Left forelimb (tissue), 1 donor: ENCODE measurements at regions not wholly inside any gene's neighbourhood (a gene's known extent, or its start where the extent isn't known, plus 50 kb on each side); places are given as distances from the start of the nearest gene placed in this dataset.

Experiments
- DNase-seq: peaks from one replicate; pipeline ENCODE4 v3.0.0-alpha.2; 2018; ENCODE audit warnings: low spot score

GRCh38 chr6:9481292-9482029 lies 933.4 kb downstream of the TFAP2A start:
- no peak for DNase-seq

DNA sequence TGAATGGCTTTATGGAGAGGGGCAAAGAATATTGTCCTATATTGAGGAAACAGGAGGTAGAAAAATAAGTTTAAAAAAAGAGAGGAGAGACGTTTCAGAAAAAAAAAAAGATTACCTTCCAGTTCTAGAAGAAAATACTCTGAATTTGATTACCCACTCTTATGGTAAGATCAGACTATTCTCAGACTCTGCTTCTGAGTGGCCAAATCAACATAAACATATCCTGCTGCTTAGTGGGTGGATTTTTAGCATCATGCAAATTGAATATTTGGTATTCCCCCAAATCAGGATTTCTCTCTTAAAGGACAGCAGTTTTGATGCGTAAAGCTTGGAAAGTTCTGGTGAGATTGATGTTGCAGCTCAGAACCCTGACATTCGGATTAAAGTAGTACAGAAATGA lies 946.6 kb downstream of the TFAP2A start:
- DNase-seq, result no peak

DNA sequence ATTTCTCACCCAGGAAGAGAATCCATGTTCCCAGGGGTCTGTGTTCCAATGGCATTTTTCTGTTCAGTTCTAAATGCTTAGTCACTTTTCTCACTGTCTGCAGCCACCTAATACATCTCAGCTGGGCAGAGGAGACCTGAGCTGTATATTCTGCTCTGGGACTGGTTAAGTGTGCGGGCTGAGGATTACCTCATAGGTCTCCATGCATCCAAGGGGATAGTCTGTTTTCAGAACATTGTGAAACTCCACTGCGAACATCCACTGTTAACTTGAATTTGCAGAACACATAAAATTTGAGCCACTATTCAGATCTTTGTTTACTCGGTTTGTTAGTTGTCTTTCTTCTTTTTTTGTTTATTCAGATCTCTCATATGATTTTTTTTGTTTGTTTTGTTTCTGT lies 947.1 kb downstream of the TFAP2A start:
- DNase-seq, result no peak

- DNase-seq, result no peak
Measured at GRCh38 chr6:9464583-9464982, 950.3 kb downstream of the TFAP2A start.

DNA sequence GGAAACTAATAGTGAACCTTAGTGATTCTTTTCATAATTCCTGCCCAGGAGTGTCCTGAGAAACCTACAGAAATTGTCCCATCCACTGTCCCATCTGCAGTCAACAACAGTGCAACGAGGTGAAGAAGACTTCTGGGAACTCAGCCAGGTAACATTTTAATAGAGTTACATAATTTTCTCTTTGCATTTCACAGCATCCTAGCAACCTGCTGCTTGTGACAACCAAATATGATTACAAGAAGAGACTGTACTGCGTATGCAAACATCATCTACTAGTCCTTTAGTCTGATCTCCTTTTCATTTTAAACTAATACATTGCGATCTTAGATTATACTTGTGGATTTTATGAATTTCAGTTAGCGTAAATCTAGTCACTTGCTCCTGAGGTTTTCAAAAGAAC lies 951.6 kb downstream of the TFAP2A start:
- DNase-seq, result no peak

- no peak for DNase-seq
Measured at GRCh38 chr6:9461188-9461587, 953.7 kb downstream of the TFAP2A start.

DNA sequence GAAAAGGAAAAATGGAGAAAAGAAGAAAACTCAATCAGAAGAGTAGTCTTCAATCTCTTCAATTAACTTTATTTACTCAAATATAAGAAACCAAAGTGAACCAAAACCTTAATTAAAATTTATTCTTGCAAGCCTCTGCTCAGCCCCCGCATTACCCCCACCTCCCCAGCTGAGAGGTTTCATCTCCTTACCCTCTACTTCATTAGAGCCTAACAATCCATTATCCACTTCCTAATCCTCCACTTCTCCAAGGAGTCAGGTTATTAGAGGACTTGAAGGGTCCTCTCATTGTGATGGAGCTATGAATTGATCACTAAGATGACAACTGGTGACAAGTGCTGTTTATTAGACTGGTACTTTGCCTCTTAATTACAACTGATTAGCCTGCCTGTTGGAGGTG lies 956.5 kb downstream of the TFAP2A start:
- DNase-seq, result no peak

DNA sequence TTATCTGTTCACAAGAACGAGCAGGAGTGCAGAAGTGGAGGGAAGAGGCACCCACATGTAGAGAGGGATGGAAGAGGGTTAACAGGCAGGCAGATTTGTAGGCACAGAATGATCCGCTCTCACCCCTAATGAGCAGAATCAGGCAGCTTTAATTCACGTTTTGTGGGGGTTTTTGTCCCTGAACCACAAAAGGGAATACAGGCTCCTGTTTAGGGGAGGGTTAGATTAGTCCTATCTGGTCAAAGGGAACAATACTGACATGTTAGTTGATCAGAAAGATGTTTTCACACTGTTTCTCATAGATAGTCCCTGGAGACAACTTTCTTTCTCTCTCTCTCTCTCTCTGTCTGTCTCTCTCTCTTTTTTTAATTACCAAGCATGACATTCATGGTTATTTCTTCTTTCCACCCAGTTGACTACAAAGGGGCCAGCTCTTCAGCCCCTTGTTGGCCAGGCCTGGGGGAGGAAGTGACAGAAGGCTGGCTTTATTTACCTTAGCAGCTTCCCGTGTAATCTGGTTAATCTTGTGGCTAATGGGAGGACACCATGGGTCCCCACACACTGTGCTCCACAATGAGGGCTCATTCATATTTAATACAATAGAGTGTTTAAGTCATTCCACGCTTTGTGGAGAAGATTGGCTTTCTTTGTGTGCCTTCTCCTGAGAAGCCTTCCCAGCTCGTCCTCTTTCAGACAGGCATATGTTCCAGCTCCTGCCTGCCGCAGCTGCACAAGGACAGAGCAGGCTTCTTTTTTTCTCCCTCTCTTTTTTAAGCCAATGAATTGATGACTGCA lies 958.8 kb downstream of the TFAP2A start:
- DNase-seq, result no peak

- DNase-seq, result no peak
Measured at GRCh38 chr6:9439621-9440330, 975.1 kb downstream of the TFAP2A start.

DNA sequence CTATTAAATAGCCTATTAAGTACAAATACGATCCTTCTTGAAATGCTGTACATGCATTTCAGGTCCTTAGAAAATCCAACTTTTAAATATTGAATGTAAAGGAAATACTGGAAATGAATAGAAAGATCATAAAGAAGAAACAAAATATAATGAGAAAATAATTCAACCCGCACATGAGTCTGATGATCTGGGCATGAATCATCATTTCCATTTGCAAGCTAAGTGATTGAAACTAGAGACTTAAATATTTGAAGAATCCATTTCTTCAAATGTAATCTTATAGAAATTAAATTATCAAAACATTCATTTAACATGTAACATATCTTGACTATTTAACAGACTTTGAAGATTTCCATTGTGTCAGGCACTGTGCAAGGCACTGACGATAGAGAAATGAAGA lies 977.0 kb downstream of the TFAP2A start:
- no peak for DNase-seq

DNA sequence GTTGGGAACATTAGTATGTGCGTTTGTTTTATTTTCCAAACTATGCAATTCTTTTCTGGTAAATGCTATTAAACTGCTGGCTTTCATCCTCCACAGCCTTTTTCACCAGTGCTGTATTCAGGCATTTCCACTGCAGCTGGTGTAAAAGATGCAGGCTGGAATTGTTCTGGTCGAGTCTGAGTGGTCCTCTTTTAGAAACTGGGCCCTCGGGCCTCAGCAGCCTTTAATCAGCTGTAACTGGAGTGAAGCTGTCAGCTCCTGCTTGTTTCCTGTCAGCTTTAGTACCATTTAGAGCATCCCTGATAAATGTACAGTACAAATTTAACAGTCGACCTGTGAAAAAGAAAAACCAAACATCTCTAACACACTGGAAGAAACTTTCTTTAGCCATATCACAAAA lies 979.6 kb downstream of the TFAP2A start:
- no peak for DNase-seq

DNA sequence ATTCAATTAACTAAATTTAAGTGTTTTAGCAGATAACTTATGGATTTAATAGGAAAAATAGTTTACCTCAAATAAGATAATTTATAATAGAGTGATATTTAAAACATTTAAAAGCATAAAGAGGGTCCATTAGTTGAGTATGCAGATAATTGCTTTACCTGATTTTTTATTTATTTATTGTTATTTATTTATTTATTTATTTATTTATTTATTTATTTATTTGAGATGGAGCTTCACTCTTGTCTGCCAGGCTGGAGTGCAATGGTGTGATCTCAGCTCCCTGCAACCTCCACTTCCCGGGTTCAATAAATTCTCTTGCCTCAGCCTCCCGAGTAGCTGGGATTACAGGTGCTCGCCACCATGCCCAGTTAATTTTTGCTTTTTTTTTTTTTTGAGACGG lies 982.9 kb downstream of the TFAP2A start:
- no peak for DNase-seq

DNA sequence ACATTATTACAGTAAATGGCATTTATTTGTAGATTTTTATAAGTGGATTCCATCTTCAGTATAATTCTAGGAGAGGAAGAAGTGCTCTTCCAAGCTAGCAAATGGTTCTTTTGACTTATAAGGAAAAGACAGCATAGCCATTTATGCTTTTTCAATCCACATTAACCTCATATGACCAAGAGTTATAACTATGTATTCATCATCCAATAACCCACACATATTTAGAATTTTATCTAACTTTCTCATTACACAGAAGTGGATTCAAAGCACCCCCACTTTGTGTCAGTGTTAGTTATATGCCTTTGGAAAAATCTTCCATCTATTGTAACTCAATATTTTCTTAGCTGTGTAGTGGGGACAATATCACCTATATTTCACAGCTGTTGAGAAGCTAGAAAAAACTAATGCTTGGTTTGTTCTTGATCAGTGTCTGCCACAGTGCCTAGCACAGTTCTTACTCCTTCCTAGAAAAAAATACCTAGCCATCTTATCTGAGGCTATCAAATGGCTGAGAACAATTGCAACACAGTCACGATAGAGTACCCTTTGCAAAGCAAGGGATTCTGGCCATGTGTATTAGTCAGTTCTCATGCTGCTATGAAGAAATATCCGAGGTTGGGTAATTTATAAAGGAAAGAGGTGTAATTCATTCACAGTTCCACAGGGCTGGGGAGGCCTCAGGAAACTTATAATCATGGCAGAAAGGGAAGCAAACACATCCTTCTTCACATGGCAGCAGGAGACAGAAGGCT lies 986.3 kb downstream of the TFAP2A start:
- no peak for DNase-seq

DNA sequence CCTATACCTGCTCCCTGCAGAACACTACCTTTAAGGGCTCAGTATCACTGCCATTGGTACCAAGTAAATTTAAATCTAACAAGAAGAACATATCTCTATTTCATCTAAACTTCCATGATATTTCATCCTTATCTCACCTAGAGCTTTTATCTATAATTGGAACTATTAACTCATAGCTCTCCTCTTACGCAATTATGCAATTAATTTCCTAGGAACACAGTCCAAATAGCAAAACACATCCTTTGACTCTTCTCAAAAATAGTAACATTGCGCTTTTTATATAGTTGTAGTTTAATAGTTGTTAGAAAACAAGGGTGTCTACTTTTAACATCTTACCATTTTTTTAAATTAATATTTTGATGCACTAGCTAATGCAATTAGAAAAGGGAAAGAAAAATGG lies 986.8 kb upstream of the SLC35B3 start:
- no peak for DNase-seq

DNA sequence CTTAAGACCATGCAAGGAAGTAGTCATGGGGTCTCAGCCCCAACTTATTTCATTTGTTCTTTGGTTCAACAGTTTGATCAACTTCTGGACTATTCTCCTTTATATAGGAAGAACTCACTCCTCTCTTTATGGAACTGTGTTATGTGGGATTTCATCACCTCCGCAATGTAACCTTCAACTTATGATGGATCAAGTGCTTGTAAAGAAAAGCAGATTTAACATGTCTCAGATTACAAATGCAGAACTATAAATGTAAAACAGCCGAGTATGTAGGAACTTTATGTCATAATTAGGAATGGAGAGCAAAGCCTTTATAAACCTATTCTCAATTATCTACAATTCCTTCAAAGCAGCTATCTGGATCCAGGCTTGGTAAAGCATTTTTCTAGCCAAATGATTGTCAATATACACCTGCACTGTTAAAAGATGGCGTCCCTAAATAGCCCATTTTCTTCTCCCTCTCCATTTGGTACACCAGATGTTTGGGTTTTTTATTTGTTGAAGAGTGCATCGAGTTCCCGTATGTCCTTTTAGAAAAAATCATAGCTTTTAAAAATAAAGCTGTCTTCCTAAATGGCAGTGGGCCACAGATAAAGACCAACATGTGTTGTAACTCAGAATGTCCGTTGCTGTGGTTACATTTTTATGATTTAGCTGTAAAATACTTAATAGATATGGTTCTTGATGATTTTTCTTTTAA lies 985.1 kb upstream of the SLC35B3 start:
- DNase-seq, result no peak

- DNase-seq, result no peak
Measured at GRCh38 chr6:9417400-9417799, 982.1 kb upstream of the SLC35B3 start.

DNA sequence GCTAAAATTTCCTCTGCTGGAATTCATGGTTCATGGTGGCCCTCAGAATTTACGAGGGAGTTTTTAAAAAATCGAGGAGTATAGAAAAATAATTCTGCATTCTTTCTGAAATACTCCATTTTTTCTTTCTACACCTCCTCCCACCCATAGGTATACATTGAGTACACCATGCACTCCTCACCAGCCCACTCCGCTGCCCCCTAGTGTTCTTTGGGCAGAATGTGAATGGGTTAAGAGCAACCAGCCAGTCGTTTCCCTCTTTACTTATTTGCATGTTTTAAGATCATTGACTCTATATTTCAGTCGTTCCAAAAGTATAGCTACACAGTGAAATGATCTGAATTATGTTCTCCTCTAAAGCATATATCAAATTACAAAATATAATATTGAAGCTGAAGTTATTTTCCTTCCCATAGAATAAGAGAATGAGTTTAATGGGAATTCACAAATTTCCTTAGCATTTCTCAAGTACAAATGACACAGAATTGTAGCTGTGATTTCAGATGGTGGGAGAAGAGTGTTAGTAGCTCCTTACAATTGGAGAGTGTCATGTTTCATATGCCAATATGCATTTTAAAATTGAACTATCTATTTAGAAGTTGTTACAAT lies 977.7 kb upstream of the SLC35B3 start:
- no peak for DNase-seq

GRCh38 chr6:9409126-9409525 lies 973.8 kb upstream of the SLC35B3 start:
- DNase-seq, result no peak

DNA sequence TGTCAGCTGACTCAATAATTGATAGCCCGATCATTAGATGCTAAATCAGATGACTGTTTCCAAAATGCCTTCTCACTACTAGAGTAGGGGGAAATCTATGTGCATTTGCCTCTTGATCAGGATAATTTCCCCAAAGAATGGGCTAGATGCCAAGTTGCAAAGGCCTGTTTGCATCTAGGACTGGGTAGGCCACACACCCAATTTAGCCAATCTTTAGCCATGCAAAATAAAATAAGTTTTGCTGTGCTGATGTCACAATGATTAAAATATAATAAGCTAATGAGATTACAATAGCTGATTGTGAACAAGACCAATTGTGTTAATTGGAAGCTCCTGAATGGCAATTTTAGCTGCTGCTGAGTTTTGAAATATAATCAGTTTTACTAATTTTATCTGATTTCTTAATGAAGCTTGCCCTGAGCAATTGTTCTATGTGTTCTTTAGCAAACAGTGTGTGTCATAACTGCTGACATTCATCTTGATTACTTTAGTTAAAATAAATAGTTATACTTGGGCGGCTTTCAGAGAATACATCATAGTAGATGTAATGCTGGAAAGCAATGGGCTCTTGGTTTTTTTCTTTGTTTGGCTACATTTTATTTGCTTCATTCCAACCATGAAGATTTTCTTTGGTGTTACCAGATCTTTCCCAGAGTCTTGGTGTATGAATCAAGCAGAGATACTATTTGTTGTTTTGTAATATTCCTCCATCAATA lies 973.2 kb upstream of the SLC35B3 start:
- DNase-seq, result no peak

DNA sequence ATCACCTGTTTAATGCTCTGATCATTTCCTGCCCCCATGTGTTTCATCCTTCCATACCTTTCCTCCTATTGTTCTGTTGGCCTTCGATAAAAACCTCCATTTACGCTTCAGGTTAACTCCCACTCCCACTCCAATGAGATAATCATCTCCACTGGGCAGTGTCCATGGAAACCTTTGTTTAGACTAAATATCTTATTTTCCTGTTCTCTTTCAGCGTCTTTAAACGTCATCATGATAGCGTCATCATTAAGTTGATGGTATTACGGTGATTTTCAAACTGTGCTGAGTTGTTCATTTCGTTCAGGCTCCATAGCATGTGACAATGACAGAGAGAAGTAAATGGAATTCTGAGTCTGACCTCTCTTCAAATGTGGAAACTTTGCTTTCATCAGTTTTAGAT lies 970.5 kb upstream of the SLC35B3 start:
- DNase-seq, result no peak

- DNase-seq, result no peak
Measured at GRCh38 chr6:9405369-9405768, 970.0 kb upstream of the SLC35B3 start.
